ENCODE measurements at regions not wholly inside any gene's neighbourhood (a gene's known extent, or its start where the extent isn't known, plus 50 kb on each side); places are given as distances from the start of the nearest gene placed in this dataset.

DNA sequence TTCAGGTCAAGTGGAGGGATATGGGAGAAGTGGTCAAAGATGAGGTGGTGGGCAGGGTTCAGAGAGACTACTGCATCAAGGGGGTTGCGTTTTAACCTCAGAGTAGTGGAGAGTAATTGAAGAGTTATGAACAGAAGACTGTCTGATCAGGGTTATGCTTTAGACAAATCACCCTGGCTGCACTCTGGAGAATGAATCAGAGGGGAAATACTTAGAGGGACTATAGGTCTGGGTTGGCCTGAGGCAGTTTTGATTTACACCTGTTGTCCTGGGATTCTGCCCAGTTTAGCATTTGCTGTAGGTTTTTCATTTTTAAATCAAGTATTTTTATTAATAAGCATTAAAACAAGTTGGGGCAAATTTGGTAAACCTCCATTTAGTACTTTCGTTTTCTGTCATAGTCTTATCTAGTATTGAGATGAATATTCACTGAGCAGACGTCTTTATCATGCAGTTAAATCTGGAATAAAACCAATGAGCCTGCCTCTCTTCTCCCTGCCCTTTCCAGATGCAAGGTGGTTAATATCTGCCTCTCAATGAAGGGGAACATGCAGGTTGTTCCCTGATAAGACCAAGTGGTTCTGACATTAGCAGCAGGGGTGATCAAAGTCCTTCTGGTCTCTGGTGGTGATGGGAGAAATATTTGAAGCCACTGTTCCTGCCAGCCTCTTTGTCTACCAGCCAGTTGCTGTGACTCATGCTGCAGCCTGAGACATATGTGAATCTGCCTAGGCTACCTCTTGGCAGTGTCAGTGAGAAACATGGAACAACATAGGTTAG, 116.0 kb upstream of the RPS6KA3 start:
- no peak for DNase-seq (ENCODE audit: low read depth)
- H3K4me3 ChIP-seq (replicated peaks; ENCODE audit: low read depth, low read length) = no peak overlapping the region
- TF ChIP-seq CTCF (IDR thresholded peaks at IDR 0.05; ENCODE audit: low read length, missing control alignments) = no peak

DNA sequence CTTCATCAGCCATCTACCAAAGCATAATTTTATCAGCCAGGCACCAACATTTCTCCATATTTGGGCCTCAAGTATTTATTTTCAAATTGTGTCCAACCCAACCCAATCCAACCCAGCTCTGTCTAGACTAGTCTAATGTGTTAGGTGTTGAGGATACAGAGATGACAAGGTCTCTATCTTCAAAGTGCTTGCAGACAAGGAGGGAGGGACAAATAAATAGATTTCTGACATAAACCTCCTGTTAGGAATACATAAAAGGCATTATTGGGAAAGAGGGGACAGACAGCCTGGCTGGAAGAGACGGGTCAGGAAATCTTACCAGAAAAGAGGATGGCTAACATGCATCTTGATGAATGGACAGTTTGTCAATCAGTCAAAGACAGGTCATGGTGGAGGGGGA, 115.4 kb upstream of the RPS6KA3 start:
- TF ChIP-seq CTCF (IDR thresholded peaks at IDR 0.05; ENCODE audit: low read length, missing control alignments) = no peak
- H3K4me3 ChIP-seq (replicated peaks; ENCODE audit: low read depth, low read length) = no peak overlapping the region
- no peak for DNase-seq (ENCODE audit: low read depth)

DNA sequence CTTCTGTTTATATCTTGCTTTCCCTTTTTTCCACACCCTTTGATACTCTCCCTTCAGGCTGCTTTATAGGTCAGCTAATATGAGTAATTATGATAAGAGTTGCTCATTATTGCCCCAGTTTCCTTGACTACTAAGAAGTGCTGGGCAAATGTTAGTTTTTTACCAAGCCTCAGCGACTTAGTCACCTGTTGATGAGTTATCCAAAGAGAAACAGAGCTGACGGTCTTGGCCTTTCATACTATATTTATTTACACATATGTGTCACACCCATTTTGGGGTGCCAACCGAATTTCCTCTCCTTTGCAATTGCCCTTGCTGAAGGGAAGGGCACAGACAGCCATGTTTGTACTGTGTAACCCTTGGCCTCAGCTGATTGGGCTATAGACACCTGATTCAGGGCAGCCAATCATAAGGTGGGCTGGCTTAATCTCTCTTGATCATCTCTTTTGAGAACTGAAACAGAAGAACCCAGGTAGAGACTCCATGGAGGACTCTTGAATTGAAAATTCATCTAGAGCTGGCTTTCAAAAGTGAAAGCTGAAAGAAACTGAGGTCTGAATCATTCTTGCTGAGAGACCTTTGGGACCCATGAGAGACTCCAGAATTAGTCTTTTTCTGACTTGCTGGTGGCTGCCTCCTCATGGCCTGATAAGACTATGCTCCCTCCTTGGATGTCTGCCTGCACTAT, 111.7 kb upstream of the RPS6KA3 start:
- no peak for DNase-seq (ENCODE audit: low read depth)
- no peak for TF ChIP-seq CTCF (IDR thresholded peaks at IDR 0.05; ENCODE audit: low read length, missing control alignments)
- no peak overlapping the region for H3K4me3 ChIP-seq (replicated peaks; ENCODE audit: low read depth, low read length)

DNA sequence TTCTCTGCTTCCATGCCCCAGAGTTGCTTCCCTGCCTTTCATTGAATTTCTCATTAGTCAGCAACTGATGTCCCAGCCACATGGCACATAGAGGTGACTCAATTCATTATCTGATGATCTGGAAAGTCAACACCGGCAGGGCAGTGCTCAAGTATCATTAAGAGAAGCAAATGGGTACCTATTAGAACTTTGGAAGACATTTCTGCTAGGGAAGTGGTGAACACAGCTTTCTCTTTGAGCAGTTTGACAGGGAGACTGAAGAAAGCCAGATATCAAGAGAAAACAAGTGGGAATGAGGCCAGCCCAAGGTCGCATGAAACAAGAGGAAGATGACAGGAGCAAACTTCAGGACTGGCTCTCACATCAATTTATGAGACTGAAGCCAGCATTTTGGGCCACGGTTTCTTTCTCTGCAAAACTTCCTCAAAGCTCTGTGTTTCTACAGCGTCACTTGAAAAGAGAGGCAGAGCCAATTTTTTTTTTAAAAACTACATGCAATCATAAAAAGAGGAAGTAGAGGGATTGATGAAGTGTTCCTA, 108.3 kb upstream of the RPS6KA3 start:
- H3K4me3 ChIP-seq (replicated peaks; ENCODE audit: low read depth, low read length) = no peak overlapping the region
- DNase-seq (ENCODE audit: low read depth) = no peak
- no peak for TF ChIP-seq CTCF (IDR thresholded peaks at IDR 0.05; ENCODE audit: low read length, missing control alignments)

- H3K4me3 ChIP-seq (replicated peaks; ENCODE audit: low read depth, low read length) = no peak overlapping the region
- DNase-seq (ENCODE audit: low read depth) = no peak
- TF ChIP-seq CTCF (IDR thresholded peaks at IDR 0.05; ENCODE audit: low read length, missing control alignments) = no peak
Observed at GRCh38 chrX:20374450-20374849, 107.7 kb upstream of the RPS6KA3 start.

GRCh38 chrX:20373063-20373462, 106.4 kb upstream of the RPS6KA3 start:
- H3K4me3 ChIP-seq (replicated peaks; ENCODE audit: low read depth, low read length) = no peak overlapping the region
- no peak for DNase-seq (ENCODE audit: low read depth)
- no peak for TF ChIP-seq CTCF (IDR thresholded peaks at IDR 0.05; ENCODE audit: low read length, missing control alignments)
